ENCODE measurements at regions not wholly inside any gene's neighbourhood (a gene's known extent, or its start where the extent isn't known, plus 50 kb on each side); places are given as distances from the start of the nearest gene placed in this dataset.

DNA sequence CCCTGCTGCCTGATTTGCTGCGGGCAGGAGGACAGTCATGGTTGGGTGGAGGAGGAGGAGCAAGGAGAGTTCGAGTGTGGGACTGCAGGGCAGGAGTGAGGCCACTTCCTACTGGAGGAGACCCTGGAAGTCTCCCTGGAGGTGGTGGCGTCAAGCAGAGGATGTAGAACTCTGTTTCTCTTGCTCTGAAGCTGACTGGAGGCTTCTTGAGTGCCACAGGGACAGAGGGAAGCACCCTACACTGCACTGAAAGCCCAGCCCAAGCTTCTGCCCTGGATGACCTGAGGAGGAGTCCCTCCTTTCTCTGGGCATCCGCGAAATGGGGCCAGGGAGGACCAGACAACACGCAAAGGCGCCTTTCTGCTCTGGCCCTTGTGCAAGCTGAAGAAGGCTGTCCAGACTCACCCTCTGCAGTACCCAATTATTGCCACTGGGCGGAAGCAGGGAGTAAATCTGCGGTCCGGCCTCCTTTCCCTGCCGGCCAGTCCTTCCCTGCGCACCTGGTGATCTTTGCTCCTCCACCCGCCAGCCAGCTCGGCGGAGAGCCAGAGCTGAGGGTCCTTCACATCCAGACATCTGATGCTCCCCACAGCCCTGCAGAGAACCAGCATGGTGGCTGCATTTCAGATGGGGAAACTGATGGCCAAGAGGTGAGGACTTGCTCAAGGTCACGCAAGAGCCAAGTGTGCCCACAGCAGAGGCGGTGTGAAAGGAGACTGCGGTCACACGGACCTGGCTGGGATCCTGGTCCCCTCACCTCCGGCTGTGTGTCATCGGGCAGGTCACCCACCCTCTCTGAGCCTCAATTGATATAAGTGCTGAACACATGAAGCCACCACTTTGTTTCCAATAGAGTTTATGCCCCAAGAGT is 207.1 kb downstream of the TBC1D2B start (continued):
- TF ChIP-seq, protein P1, sequence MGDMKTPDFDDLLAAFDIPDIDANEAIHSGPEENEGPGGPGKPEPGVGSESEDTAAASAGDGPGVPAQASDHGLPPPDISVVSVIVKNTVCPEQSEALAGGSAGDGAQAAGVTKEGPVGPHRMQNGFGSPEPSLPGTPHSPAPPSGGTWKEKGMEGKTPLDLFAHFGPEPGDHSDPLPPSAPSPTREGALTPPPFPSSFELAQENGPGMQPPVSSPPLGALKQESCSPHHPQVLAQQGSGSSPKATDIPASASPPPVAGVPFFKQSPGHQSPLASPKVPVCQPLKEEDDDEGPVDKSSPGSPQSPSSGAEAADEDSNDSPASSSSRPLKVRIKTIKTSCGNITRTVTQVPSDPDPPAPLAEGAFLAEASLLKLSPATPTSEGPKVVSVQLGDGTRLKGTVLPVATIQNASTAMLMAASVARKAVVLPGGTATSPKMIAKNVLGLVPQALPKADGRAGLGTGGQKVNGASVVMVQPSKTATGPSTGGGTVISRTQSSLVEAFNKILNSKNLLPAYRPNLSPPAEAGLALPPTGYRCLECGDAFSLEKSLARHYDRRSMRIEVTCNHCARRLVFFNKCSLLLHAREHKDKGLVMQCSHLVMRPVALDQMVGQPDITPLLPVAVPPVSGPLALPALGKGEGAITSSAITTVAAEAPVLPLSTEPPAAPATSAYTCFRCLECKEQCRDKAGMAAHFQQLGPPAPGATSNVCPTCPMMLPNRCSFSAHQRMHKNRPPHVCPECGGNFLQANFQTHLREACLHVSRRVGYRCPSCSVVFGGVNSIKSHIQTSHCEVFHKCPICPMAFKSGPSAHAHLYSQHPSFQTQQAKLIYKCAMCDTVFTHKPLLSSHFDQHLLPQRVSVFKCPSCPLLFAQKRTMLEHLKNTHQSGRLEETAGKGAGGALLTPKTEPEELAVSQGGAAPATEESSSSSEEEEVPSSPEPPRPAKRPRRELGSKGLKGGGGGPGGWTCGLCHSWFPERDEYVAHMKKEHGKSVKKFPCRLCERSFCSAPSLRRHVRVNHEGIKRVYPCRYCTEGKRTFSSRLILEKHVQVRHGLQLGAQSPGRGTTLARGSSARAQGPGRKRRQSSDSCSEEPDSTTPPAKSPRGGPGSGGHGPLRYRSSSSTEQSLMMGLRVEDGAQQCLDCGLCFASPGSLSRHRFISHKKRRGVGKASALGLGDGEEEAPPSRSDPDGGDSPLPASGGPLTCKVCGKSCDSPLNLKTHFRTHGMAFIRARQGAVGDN (CRISPR knock-in tag; IDR thresholded peaks at IDR 0.05), result peak; percentile 43
- peak; percentile 25; the same call in 1 of the 2 replicates for TF ChIP-seq ZMYM3 (CRISPR knock-in tag; IDR thresholded peaks at IDR 0.05)
- TF ChIP-seq BORCS8-MEF2B (CRISPR knock-in tag; IDR thresholded peaks at IDR 0.05), result no peak
- no peak for TF ChIP-seq SETDB1 (CRISPR knock-in tag; IDR thresholded peaks at IDR 0.05; ENCODE audit: borderline replicate concordance)
- no peak for TF ChIP-seq IRX3 (CRISPR knock-in tag; IDR thresholded peaks at IDR 0.05; ENCODE audit: borderline replicate concordance, low read depth)
- TF ChIP-seq XRCC5 (optimal IDR thresholded peaks at IDR 0.05; ENCODE audit: low read length), result peak; percentile 54
- TF ChIP-seq, protein P2, sequence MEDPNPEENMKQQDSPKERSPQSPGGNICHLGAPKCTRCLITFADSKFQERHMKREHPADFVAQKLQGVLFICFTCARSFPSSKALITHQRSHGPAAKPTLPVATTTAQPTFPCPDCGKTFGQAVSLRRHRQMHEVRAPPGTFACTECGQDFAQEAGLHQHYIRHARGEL (CRISPR knock-in tag; IDR thresholded peaks at IDR 0.05), result no peak
- no peak for TF ChIP-seq DNMT3B (CRISPR knock-in tag; conservative IDR thresholded peaks at IDR 0.05)
- no peak for TF ChIP-seq TCF7L2 (IDR thresholded peaks at IDR 0.05; ENCODE audit: low read depth, low read length)
- TF ChIP-seq ZNF768 (CRISPR knock-in tag; IDR thresholded peaks at IDR 0.05), result peak; percentile 97
- no peak for TF ChIP-seq RBFOX2 (IDR thresholded peaks at IDR 0.05; ENCODE audit: low read depth, low read length)
- TF ChIP-seq KDM2A (CRISPR knock-in tag; IDR thresholded peaks at IDR 0.05; ENCODE audit: borderline replicate concordance, low read depth), result peak; percentile 37; the same call in 1 of the 2 replicates
- TF ChIP-seq POLR2AphosphoS2 (IDR thresholded peaks at IDR 0.05; ENCODE audit: low read depth, low read length), result no peak
- TF ChIP-seq ARID2 (CRISPR knock-in tag; IDR thresholded peaks at IDR 0.05; ENCODE audit: borderline replicate concordance), result no peak
- no peak for TF ChIP-seq CC2D1A (CRISPR knock-in tag; IDR thresholded peaks at IDR 0.05)
- no peak for TF ChIP-seq ZNF577 (CRISPR knock-in tag; IDR thresholded peaks at IDR 0.05; ENCODE audit: borderline replicate concordance, low read depth)
- TF ChIP-seq, protein P3, sequence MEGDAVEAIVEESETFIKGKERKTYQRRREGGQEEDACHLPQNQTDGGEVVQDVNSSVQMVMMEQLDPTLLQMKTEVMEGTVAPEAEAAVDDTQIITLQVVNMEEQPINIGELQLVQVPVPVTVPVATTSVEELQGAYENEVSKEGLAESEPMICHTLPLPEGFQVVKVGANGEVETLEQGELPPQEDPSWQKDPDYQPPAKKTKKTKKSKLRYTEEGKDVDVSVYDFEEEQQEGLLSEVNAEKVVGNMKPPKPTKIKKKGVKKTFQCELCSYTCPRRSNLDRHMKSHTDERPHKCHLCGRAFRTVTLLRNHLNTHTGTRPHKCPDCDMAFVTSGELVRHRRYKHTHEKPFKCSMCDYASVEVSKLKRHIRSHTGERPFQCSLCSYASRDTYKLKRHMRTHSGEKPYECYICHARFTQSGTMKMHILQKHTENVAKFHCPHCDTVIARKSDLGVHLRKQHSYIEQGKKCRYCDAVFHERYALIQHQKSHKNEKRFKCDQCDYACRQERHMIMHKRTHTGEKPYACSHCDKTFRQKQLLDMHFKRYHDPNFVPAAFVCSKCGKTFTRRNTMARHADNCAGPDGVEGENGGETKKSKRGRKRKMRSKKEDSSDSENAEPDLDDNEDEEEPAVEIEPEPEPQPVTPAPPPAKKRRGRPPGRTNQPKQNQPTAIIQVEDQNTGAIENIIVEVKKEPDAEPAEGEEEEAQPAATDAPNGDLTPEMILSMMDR (CRISPR knock-in tag; IDR thresholded peaks at IDR 0.05), result peak; percentile 81
- no peak for TF ChIP-seq RCOR2 (CRISPR knock-in tag; IDR thresholded peaks at IDR 0.05)
- no peak for TF ChIP-seq TAF1 (CRISPR knock-in tag; IDR thresholded peaks at IDR 0.05)
- no peak for TF ChIP-seq ZNF563 (CRISPR knock-in tag; IDR thresholded peaks at IDR 0.05)
- TF ChIP-seq MTF1 (CRISPR knock-in tag; IDR thresholded peaks at IDR 0.05), result no peak
- TF ChIP-seq ATF7-NPFF (CRISPR knock-in tag; IDR thresholded peaks at IDR 0.05; ENCODE audit: low read depth), result no peak
- peak; percentile 53; the same call in 1 of the 2 replicates for TF ChIP-seq HNF4A (CRISPR knock-in tag; IDR thresholded peaks at IDR 0.05)
- TF ChIP-seq ZNF629 (CRISPR knock-in tag; conservative IDR thresholded peaks at IDR 0.05), result peak; percentile 57
